Right renal pelvis (tissue), 4 donors: ENCODE measurements at regions not wholly inside any gene's neighbourhood (a gene's known extent, or its start where the extent isn't known, plus 50 kb on each side); places are given as distances from the start of the nearest gene placed in this dataset.

Experiments
- DNase-seq, 4 donors: peaks; one replicate each; pipeline ENCODE4 v3.0.0-alpha.2; 2013; ENCODE audit warnings: low read depth in 4 of 4, low spot score in 3 of 4, missing footprints in 1 of 4

- DNase-seq = no peak
Observed at GRCh38 chr2:12964904-12965539, 248.3 kb downstream of the TRIB2 start.

- DNase-seq = no peak
Observed at GRCh38 chr2:12965540-12966269, 249.0 kb downstream of the TRIB2 start.

- no peak for DNase-seq
Observed at GRCh38 chr2:12967804-12968203, 251.1 kb downstream of the TRIB2 start.

- DNase-seq = no peak
Observed at GRCh38 chr2:12968399-12968798, 251.7 kb downstream of the TRIB2 start.

- DNase-seq = no peak
Observed at GRCh38 chr2:12970861-12971260, 254.1 kb downstream of the TRIB2 start.

- DNase-seq = no peak
Observed at GRCh38 chr2:12971581-12972365, 255.0 kb downstream of the TRIB2 start.

GRCh38 chr2:12978066-12978835 lies 261.5 kb downstream of the TRIB2 start:
- no peak for DNase-seq

GRCh38 chr2:12979066-12979465 lies 262.3 kb downstream of the TRIB2 start:
- DNase-seq = no peak

- no peak for DNase-seq
Observed at GRCh38 chr2:12980817-12981216, 264.1 kb downstream of the TRIB2 start.

GRCh38 chr2:12982149-12982584 lies 265.4 kb downstream of the TRIB2 start:
- no peak for DNase-seq

- no peak for DNase-seq
Observed at GRCh38 chr2:12987246-12987645, 270.5 kb downstream of the TRIB2 start.

GRCh38 chr2:12988279-12988678 lies 271.5 kb downstream of the TRIB2 start:
- DNase-seq = no peak

GRCh38 chr2:12990523-12990922 lies 273.8 kb downstream of the TRIB2 start:
- no peak for DNase-seq

- DNase-seq = no peak
Observed at GRCh38 chr2:12998685-12999084, 281.9 kb downstream of the TRIB2 start.

- no peak for DNase-seq
Observed at GRCh38 chr2:13000664-13001363, 284.1 kb downstream of the TRIB2 start.

- no peak for DNase-seq
Observed at GRCh38 chr2:13001408-13001807, 284.7 kb downstream of the TRIB2 start.

GRCh38 chr2:13002536-13003331 lies 286.0 kb downstream of the TRIB2 start:
- no peak for DNase-seq

- no peak for DNase-seq
Observed at GRCh38 chr2:13003500-13003899, 286.8 kb downstream of the TRIB2 start.

- no peak for DNase-seq
Observed at GRCh38 chr2:13005048-13005447, 288.3 kb downstream of the TRIB2 start.
